Naive B cell (primary cell): ENCODE measurements at regions not wholly inside any gene's neighbourhood (a gene's known extent, or its start where the extent isn't known, plus 50 kb on each side); places are given as distances from the start of the nearest gene placed in this dataset.

Experiments
- ATAC-seq, 2 donors: fragments of 150-1000 bp; cut with Tn5 transposase; 2 replicates each; pipeline ENCODE4 v1.10.0; 2021; ENCODE audit warnings: low read depth in 2 of 2, mild to moderate bottlenecking in 2 of 2, moderate library complexity in 2 of 2
- DNase-seq: peaks from one replicate; pipeline ENCODE4 v3.0.0; 2022
- H3K27ac Mint-ChIP-seq, 6 donors: one replicate each; pipeline ENCODE4 v1.8.0; 2020 to 2022; ENCODE audit warnings: mild to moderate bottlenecking in 6 of 6, mixed read lengths in 6 of 6, moderate library complexity in 5 of 6, inconsistent platforms in 2 of 6
- H3K27me3 Mint-ChIP-seq, 3 donors: one replicate each; pipeline ENCODE4 v1.8.0; 2021 to 2022; ENCODE audit warnings: mixed read lengths in 3 of 3, mild to moderate bottlenecking in 1 of 3
- H3K36me3 Mint-ChIP-seq, 2 donors: one replicate each; pipeline ENCODE4 v1.8.0; 2020 to 2022; ENCODE audit warnings: mixed read lengths in 2 of 2, inconsistent platforms in 1 of 2, mild to moderate bottlenecking in 1 of 2
- H3K4me1 Mint-ChIP-seq, 3 donors: one replicate each; pipeline ENCODE4 v1.8.0; 2020 to 2022; ENCODE audit warnings: mixed read lengths in 3 of 3, inconsistent platforms in 1 of 3, mild to moderate bottlenecking in 1 of 3, moderate library complexity in 1 of 3
- H3K4me3 Mint-ChIP-seq, 8 donors: one replicate each; pipeline ENCODE4 v1.8.0; 2020 to 2022; ENCODE audit warnings: mild to moderate bottlenecking in 8 of 8, mixed read lengths in 8 of 8, moderate library complexity in 8 of 8, inconsistent platforms in 2 of 8
- H3K9me3 Mint-ChIP-seq, 7 donors: one replicate each; pipeline ENCODE4 v1.8.0; 2020 to 2022; ENCODE audit warnings: mixed read lengths in 7 of 7, mild to moderate bottlenecking in 5 of 7, inconsistent platforms in 2 of 7, moderate library complexity in 1 of 7

- DNase-seq: no peak
- Mint-ChIP-seq H3K27me3 (no peaks in the 10 kb centered on the region), H3K9me3 (peaks cover 4 to 15% (median 7%) of the 10 kb centered on the region in 7 donors), H3K4me1 (no peaks in the 10 kb centered on the region), H3K27ac (no peak overlapping the region), H3K36me3 (no peaks in the 10 kb centered on the region), H3K4me3 (no peak overlapping the region)
- no peak for ATAC-seq
Observed at GRCh38 chr6:78465059-78465634, 402.2 kb upstream of the IRAK1BP1 start.

- Mint-ChIP-seq H3K27ac (no peak overlapping the region), H3K9me3 (peaks cover 0 to 18% (median 2%) of the 10 kb centered on the region in 7 donors), H3K36me3 (no peaks in the 10 kb centered on the region), H3K4me3 (no peak overlapping the region), H3K27me3 (no peaks in the 10 kb centered on the region), H3K4me1 (no peaks in the 10 kb centered on the region)
- no peak for ATAC-seq
- DNase-seq: no peak
Observed at GRCh38 chr6:78476561-78476960, 390.8 kb upstream of the IRAK1BP1 start.

- Mint-ChIP-seq H3K36me3 (no peaks in the 10 kb centered on the region), H3K4me3 (no peak overlapping the region), H3K4me1 (no peaks in the 10 kb centered on the region), H3K27me3 (no peaks in the 10 kb centered on the region), H3K9me3 (peaks cover 0 to 14% (median 0%) of the 10 kb centered on the region in 7 donors), H3K27ac (no peak overlapping the region)
- ATAC-seq (no peak), DNase-seq (no peak)
Observed at GRCh38 chr6:78482801-78483552, 384.4 kb upstream of the IRAK1BP1 start.

GRCh38 chr6:78483553-78484197, 383.7 kb upstream of the IRAK1BP1 start:
- no peaks in the 10 kb centered on the region for H3K4me1 Mint-ChIP-seq

GRCh38 chr6:78484198-78485064, 382.9 kb upstream of the IRAK1BP1 start:
- Mint-ChIP-seq H3K4me1 (no peaks in the 10 kb centered on the region), H3K27me3 (no peaks in the 10 kb centered on the region), H3K36me3 (no peaks in the 10 kb centered on the region), H3K4me3 (no peak overlapping the region), H3K27ac (no peak overlapping the region), H3K9me3 (peaks cover 0 to 6% (median 0%) of the 10 kb centered on the region in 7 donors)
- ATAC-seq (no peak), DNase-seq (no peak)

More at GRCh38 chr6:78483553-78484197, 383.7 kb upstream of the IRAK1BP1 start:
- ATAC-seq (no peak), DNase-seq (no peak)
- Mint-ChIP-seq H3K4me3 (no peak overlapping the region), H3K9me3 (peaks cover 0 to 9% (median 0%) of the 10 kb centered on the region in 7 donors), H3K36me3 (no peaks in the 10 kb centered on the region), H3K27me3 (no peaks in the 10 kb centered on the region), H3K27ac (no peak overlapping the region)

GRCh38 chr6:78487401-78487800, 379.9 kb upstream of the IRAK1BP1 start:
- DNase-seq (no peak), ATAC-seq (no peak)
- Mint-ChIP-seq H3K36me3 (no peaks in the 10 kb centered on the region), H3K4me1 (no peaks in the 10 kb centered on the region), H3K4me3 (no peak overlapping the region), H3K27me3 (no peaks in the 10 kb centered on the region), H3K9me3 (peaks cover 0 to 5% (median 0%) of the 10 kb centered on the region in 7 donors), H3K27ac (no peak overlapping the region)

- ATAC-seq: no peak
- H3K4me1 Mint-ChIP-seq: no peaks in the 10 kb centered on the region
Observed at GRCh38 chr6:78489874-78490273, 377.5 kb upstream of the IRAK1BP1 start.

GRCh38 chr6:78492351-78493017, 374.9 kb upstream of the IRAK1BP1 start:
- no peaks in the 10 kb centered on the region for H3K27me3 Mint-ChIP-seq
- DNase-seq (no peak), ATAC-seq (no peak)

More at GRCh38 chr6:78489874-78490273, 377.5 kb upstream of the IRAK1BP1 start:
- DNase-seq: no peak
- Mint-ChIP-seq H3K36me3 (no peaks in the 10 kb centered on the region), H3K9me3 (peaks cover 0 to 5% (median 0%) of the 10 kb centered on the region in 7 donors), H3K27ac (no peak overlapping the region), H3K27me3 (no peaks in the 10 kb centered on the region), H3K4me3 (no peak overlapping the region)

GRCh38 chr6:78500299-78501089, 366.9 kb upstream of the IRAK1BP1 start:
- no peak for ATAC-seq
- H3K4me3 Mint-ChIP-seq: no peak overlapping the region
- no peaks in the 10 kb centered on the region for H3K36me3 Mint-ChIP-seq
- DNase-seq: no peak
- H3K9me3 Mint-ChIP-seq: peaks cover 0 to 11% (median 4%) of the 10 kb centered on the region in 7 donors
- no peaks in the 10 kb centered on the region for H3K27me3 Mint-ChIP-seq
- no peaks in the 10 kb centered on the region for H3K4me1 Mint-ChIP-seq
- H3K27ac Mint-ChIP-seq: no peak overlapping the region

More at GRCh38 chr6:78492351-78493017, 374.9 kb upstream of the IRAK1BP1 start:
- no peaks in the 10 kb centered on the region for H3K4me1 Mint-ChIP-seq
- no peak overlapping the region for H3K4me3 Mint-ChIP-seq
- H3K36me3 Mint-ChIP-seq: no peaks in the 10 kb centered on the region
- H3K27ac Mint-ChIP-seq: no peak overlapping the region
- peaks cover 0 to 6% (median 0%) of the 10 kb centered on the region in 7 donors for H3K9me3 Mint-ChIP-seq

GRCh38 chr6:78502386-78502887, 364.9 kb upstream of the IRAK1BP1 start:
- no peaks in the 10 kb centered on the region for H3K4me1 Mint-ChIP-seq

GRCh38 chr6:78505178-78505577, 362.2 kb upstream of the IRAK1BP1 start:
- peaks cover 4 to 37% (median 21%) of the 10 kb centered on the region in 7 donors for H3K9me3 Mint-ChIP-seq
- H3K27ac Mint-ChIP-seq: no peak overlapping the region
- H3K36me3 Mint-ChIP-seq: no peaks in the 10 kb centered on the region
- no peak for ATAC-seq
- no peak for DNase-seq
- H3K27me3 Mint-ChIP-seq: no peaks in the 10 kb centered on the region
- H3K4me3 Mint-ChIP-seq: no peak overlapping the region
- no peaks in the 10 kb centered on the region for H3K4me1 Mint-ChIP-seq

More at GRCh38 chr6:78502386-78502887, 364.9 kb upstream of the IRAK1BP1 start:
- DNase-seq (no peak), ATAC-seq (no peak)
- no peaks in the 10 kb centered on the region for H3K27me3 Mint-ChIP-seq
- no peak overlapping the region for H3K27ac Mint-ChIP-seq
- H3K9me3 Mint-ChIP-seq: peaks cover 0 to 19% (median 13%) of the 10 kb centered on the region in 7 donors
- no peaks in the 10 kb centered on the region for H3K36me3 Mint-ChIP-seq
- H3K4me3 Mint-ChIP-seq: no peak overlapping the region

- H3K27ac Mint-ChIP-seq: no peak overlapping the region
- no peaks in the 10 kb centered on the region for H3K4me1 Mint-ChIP-seq
- H3K36me3 Mint-ChIP-seq: no peaks in the 10 kb centered on the region
- no peaks in the 10 kb centered on the region for H3K27me3 Mint-ChIP-seq
- ATAC-seq (no peak), DNase-seq (no peak)
- H3K4me3 Mint-ChIP-seq: no peak overlapping the region
- peaks cover 4 to 33% (median 17%) of the 10 kb centered on the region in 7 donors for H3K9me3 Mint-ChIP-seq
Observed at GRCh38 chr6:78511009-78511408, 356.3 kb upstream of the IRAK1BP1 start.
